ENCODE measurements at regions not wholly inside any gene's neighbourhood (a gene's known extent, or its start where the extent isn't known, plus 50 kb on each side); places are given as distances from the start of the nearest gene placed in this dataset.

DNA sequence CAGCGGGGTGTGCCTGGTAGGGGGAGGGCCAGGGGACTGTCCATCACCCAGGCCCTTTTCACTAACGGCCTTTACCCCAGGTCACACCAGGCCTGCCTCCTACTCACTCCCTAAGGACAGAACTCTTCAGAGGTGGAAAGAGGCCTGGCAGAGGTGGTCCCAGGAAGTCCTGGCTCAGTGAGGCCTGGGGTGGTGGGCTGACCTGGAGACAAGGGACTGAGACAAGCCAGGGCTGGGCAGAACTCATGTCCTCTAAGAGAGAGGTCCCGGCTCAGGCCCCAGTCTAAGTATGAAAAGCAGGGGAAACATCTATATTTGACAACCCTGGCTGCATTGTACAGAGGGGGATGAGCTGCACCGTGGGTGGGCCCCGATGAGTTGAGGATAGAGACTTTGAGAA is 65.9 kb upstream of the TEX51 start:
- no peak overlapping the region for H3K4ac ChIP-seq (ENCODE audit: low read depth in 1 of 2, low read length in 2 of 2)
- H2BK12ac ChIP-seq (ENCODE audit: low read length in 2 of 2), result no peak overlapping the region
- H3K79me1 ChIP-seq (replicated peaks; ENCODE audit: low read length, poor library complexity, severe bottlenecking), result no peaks in the 10 kb centered on the region
- WGBS, result 82% methylated on average over 4 of the region's 5 CpGs
- H2AFZ ChIP-seq (ENCODE audit: low read depth, low read length), result no peak overlapping the region
- no peak overlapping the region for H2BK5ac ChIP-seq (ENCODE audit: low read depth, low read length, poor library complexity, severe bottlenecking)
- no peak overlapping the region for H2BK15ac ChIP-seq (ENCODE audit: low read depth, poor library complexity, severe bottlenecking)
- H3K27me3 ChIP-seq (ENCODE audit: control insufficient read depth in 1 of 2, insufficient read depth in 1 of 2, low read length in 2 of 2), result no peaks in the 10 kb centered on the region
- H3K4me2 ChIP-seq (ENCODE audit: low read length, poor library complexity, severe bottlenecking), result no peak overlapping the region
- H4K91ac ChIP-seq (ENCODE audit: low read length), result no peak overlapping the region
- H3K36me3 ChIP-seq (ENCODE audit: control insufficient read depth in 1 of 2, insufficient read depth in 2 of 2, low read depth in 1 of 2, low read length in 2 of 2), result no peaks in the 10 kb centered on the region
- no peak overlapping the region for H3K23ac ChIP-seq (ENCODE audit: low read length in 2 of 2)
- H4K8ac ChIP-seq (ENCODE audit: low read length), result no peak overlapping the region
- no peak overlapping the region for H3K4me3 ChIP-seq (ENCODE audit: insufficient read depth in 1 of 2, low read depth in 1 of 2, low read length in 2 of 2)
- H2BK120ac ChIP-seq (ENCODE audit: low read depth, low read length), result no peak overlapping the region
- H3K9ac ChIP-seq (ENCODE audit: low read length), result no peak overlapping the region
- DNase-seq, result no peak
- no peaks in the 10 kb centered on the region for H3K4me1 ChIP-seq (ENCODE audit: control insufficient read depth, insufficient read depth, low read depth, low read length)
- H3K18ac ChIP-seq (ENCODE audit: low read depth in 1 of 2, low read length in 2 of 2), result no peak overlapping the region
- H3K9me3 ChIP-seq (ENCODE audit: control insufficient read depth, low read length), result no peaks in the 10 kb centered on the region
- H3K27ac ChIP-seq (ENCODE audit: low read length, poor library complexity, severe bottlenecking), result no peak overlapping the region
- H3K14ac ChIP-seq (ENCODE audit: low read length in 2 of 2), result no peak overlapping the region
- H2AK5ac ChIP-seq (ENCODE audit: low read length, severe bottlenecking), result no peak overlapping the region

DNA sequence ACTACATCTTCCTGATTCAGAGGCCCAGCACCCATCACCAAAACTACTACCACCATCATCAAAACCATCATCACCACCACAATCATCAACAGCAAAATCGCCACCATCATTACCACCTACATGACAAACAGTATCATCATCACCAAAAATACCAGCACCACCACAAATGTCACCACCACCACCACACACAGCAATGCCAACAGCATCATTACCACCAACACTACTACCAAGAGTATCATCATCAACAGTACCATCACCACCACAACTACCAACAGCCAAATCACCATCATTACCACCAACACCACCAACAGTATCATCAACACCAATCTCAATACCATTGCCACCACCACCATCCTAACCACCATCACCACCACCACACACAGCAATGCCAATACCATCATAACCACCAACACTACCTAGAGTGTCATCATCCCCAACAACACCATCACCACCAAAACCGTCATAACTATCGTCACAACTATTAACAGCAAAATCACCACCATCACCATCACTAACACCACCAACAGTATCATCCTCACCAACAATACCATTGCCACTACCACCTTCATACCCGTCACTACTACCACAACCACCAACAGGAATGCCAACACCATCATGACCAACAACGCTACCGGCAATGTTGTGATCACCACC is 64.6 kb upstream of the TEX51 start:
- Histone ChIP-seq H2AK5ac (ENCODE audit: low read length, severe bottlenecking) (no peak overlapping the region), H3K4me3 (ENCODE audit: insufficient read depth in 1 of 2, low read depth in 1 of 2, low read length in 2 of 2) (no peak overlapping the region), H4K91ac (ENCODE audit: low read length) (no peak overlapping the region), H2BK5ac (ENCODE audit: low read depth, low read length, poor library complexity, severe bottlenecking) (no peak overlapping the region), H3K4me1 (ENCODE audit: control insufficient read depth, insufficient read depth, low read depth, low read length) (no peaks in the 10 kb centered on the region), H2BK120ac (ENCODE audit: low read depth, low read length) (no peak overlapping the region), H2BK15ac (ENCODE audit: low read depth, poor library complexity, severe bottlenecking) (no peak overlapping the region), H3K9me3 (ENCODE audit: control insufficient read depth, low read length) (no peaks in the 10 kb centered on the region), H3K14ac (ENCODE audit: low read length in 2 of 2) (no peak overlapping the region), H3K36me3 (ENCODE audit: control insufficient read depth in 1 of 2, insufficient read depth in 2 of 2, low read depth in 1 of 2, low read length in 2 of 2) (no peaks in the 10 kb centered on the region), H3K18ac (ENCODE audit: low read depth in 1 of 2, low read length in 2 of 2) (no peak overlapping the region), H3K27ac (ENCODE audit: low read length, poor library complexity, severe bottlenecking) (no peak overlapping the region), H3K9ac (ENCODE audit: low read length) (no peak overlapping the region), H3K27me3 (ENCODE audit: control insufficient read depth in 1 of 2, insufficient read depth in 1 of 2, low read length in 2 of 2) (peaks cover 0 to 2% of the 10 kb centered on the region in 2 experiments), H3K4me2 (ENCODE audit: low read length, poor library complexity, severe bottlenecking) (no peak overlapping the region), H2BK12ac (ENCODE audit: low read length in 2 of 2) (no peak overlapping the region), H2AFZ (ENCODE audit: low read depth, low read length) (no peak overlapping the region), H4K8ac (ENCODE audit: low read length) (no peak overlapping the region), H3K4ac (ENCODE audit: low read depth in 1 of 2, low read length in 2 of 2) (no peak overlapping the region), H3K79me1 (replicated peaks; ENCODE audit: low read length, poor library complexity, severe bottlenecking) (no peaks in the 10 kb centered on the region), H3K23ac (ENCODE audit: low read length in 2 of 2) (no peak overlapping the region)
- WGBS, result 91% methylated on average over 6 of the region's 6 CpGs
- no peak for DNase-seq

DNA sequence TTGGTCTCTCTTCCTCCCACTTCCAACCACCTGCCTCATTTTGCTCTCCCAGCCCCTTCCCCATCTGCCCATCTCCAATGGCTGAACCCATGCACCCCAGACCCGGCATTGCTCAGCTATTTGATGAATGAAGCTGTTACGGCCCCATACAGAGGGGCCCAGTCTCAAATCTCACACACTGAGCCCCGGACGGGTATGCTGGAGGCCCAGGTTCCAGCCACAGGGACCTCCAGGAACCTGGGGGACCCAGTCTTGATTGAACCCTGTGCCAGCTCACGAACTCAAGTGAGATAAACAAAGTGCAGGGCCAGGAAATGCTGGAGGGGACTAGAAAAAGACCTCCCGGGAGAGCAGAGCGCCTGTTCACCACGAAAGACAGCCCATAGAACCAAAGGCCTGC is 63.4 kb upstream of the TEX51 start:
- H2AFZ ChIP-seq (ENCODE audit: low read depth, low read length), result no peak overlapping the region
- H3K4ac ChIP-seq (ENCODE audit: low read depth in 1 of 2, low read length in 2 of 2), result no peak overlapping the region
- no peak overlapping the region for H3K4me2 ChIP-seq (ENCODE audit: low read length, poor library complexity, severe bottlenecking)
- no peak overlapping the region for H3K18ac ChIP-seq (ENCODE audit: low read depth in 1 of 2, low read length in 2 of 2)
- H3K14ac ChIP-seq (ENCODE audit: low read length in 2 of 2), result no peak overlapping the region
- H3K36me3 ChIP-seq (ENCODE audit: control insufficient read depth in 1 of 2, insufficient read depth in 2 of 2, low read depth in 1 of 2, low read length in 2 of 2), result no peaks in the 10 kb centered on the region
- H2BK120ac ChIP-seq (ENCODE audit: low read depth, low read length), result no peak overlapping the region
- H3K9me3 ChIP-seq (ENCODE audit: control insufficient read depth, low read length), result no peaks in the 10 kb centered on the region
- H2AK5ac ChIP-seq (ENCODE audit: low read length, severe bottlenecking), result no peak overlapping the region
- H3K4me1 ChIP-seq (ENCODE audit: control insufficient read depth, insufficient read depth, low read depth, low read length), result no peaks in the 10 kb centered on the region
- no peak overlapping the region for H3K9ac ChIP-seq (ENCODE audit: low read length)
- H3K23ac ChIP-seq (ENCODE audit: low read length in 2 of 2), result no peak overlapping the region
- 84% methylated on average over 8 of the region's 8 CpGs for WGBS
- H3K27ac ChIP-seq (ENCODE audit: low read length, poor library complexity, severe bottlenecking), result no peak overlapping the region
- no peak overlapping the region for H2BK5ac ChIP-seq (ENCODE audit: low read depth, low read length, poor library complexity, severe bottlenecking)
- no peak overlapping the region for H3K4me3 ChIP-seq (ENCODE audit: insufficient read depth in 1 of 2, low read depth in 1 of 2, low read length in 2 of 2)
- H2BK15ac ChIP-seq (ENCODE audit: low read depth, poor library complexity, severe bottlenecking), result no peak overlapping the region
- no peak for DNase-seq
- H3K27me3 ChIP-seq (ENCODE audit: control insufficient read depth in 1 of 2, insufficient read depth in 1 of 2, low read length in 2 of 2), result peaks cover 0 to 5% of the 10 kb centered on the region in 2 experiments
- no peak overlapping the region for H2BK12ac ChIP-seq (ENCODE audit: low read length in 2 of 2)
- H4K91ac ChIP-seq (ENCODE audit: low read length), result no peak overlapping the region
- H3K79me1 ChIP-seq (replicated peaks; ENCODE audit: low read length, poor library complexity, severe bottlenecking), result no peaks in the 10 kb centered on the region
- H4K8ac ChIP-seq (ENCODE audit: low read length), result no peak overlapping the region

DNA sequence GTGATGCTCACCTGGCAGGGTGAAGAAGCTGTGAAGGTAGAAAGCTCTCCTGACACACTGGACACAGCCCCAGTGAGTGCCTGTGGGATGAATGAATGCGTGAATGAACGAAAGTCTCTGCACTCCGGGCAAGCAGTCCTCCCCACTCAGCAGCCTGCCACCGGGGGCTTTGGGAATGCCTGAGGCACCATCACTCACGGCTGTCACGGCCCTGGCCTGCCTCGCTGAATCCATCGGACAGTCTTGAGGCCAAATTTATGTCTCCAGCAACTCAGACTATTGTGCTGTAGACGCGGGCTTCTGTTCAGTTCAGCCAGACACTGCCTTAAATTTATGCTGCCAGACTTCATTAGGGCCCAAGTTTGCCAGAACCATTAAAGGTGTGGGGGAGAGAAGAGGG is 62.9 kb upstream of the TEX51 start:
- WGBS, result 72% methylated on average over 10 of the region's 10 CpGs
- no peak overlapping the region for H3K9ac ChIP-seq (ENCODE audit: low read length)

More for the DNA sequence above, 62.9 kb upstream of the TEX51 start:
- Histone ChIP-seq H3K4me1 (ENCODE audit: control insufficient read depth, insufficient read depth, low read depth, low read length) (no peaks in the 10 kb centered on the region), H4K91ac (ENCODE audit: low read length) (no peak overlapping the region), H3K36me3 (ENCODE audit: control insufficient read depth in 1 of 2, insufficient read depth in 2 of 2, low read depth in 1 of 2, low read length in 2 of 2) (no peaks in the 10 kb centered on the region), H3K4ac (ENCODE audit: low read depth in 1 of 2, low read length in 2 of 2) (no peak overlapping the region), H3K9me3 (ENCODE audit: control insufficient read depth, low read length) (no peaks in the 10 kb centered on the region), H3K18ac (ENCODE audit: low read depth in 1 of 2, low read length in 2 of 2) (no peak overlapping the region), H2BK120ac (ENCODE audit: low read depth, low read length) (no peak overlapping the region), H3K27me3 (ENCODE audit: control insufficient read depth in 1 of 2, insufficient read depth in 1 of 2, low read length in 2 of 2) (peaks cover 0 to 5% of the 10 kb centered on the region in 2 experiments), H3K79me1 (replicated peaks; ENCODE audit: low read length, poor library complexity, severe bottlenecking) (no peaks in the 10 kb centered on the region), H3K4me3 (ENCODE audit: insufficient read depth in 1 of 2, low read depth in 1 of 2, low read length in 2 of 2) (no peak overlapping the region), H3K14ac (ENCODE audit: low read length in 2 of 2) (no peak overlapping the region), H2BK15ac (ENCODE audit: low read depth, poor library complexity, severe bottlenecking) (no peak overlapping the region), H2BK5ac (ENCODE audit: low read depth, low read length, poor library complexity, severe bottlenecking) (no peak overlapping the region), H3K27ac (ENCODE audit: low read length, poor library complexity, severe bottlenecking) (no peak overlapping the region), H2AK5ac (ENCODE audit: low read length, severe bottlenecking) (no peak overlapping the region), H2BK12ac (ENCODE audit: low read length in 2 of 2) (no peak overlapping the region), H3K23ac (ENCODE audit: low read length in 2 of 2) (no peak overlapping the region), H4K8ac (ENCODE audit: low read length) (no peak overlapping the region), H3K4me2 (ENCODE audit: low read length, poor library complexity, severe bottlenecking) (no peak overlapping the region), H2AFZ (ENCODE audit: low read depth, low read length) (no peak overlapping the region)
- no peak for DNase-seq
